GM12864 (cell line): ENCODE measurements at regions not wholly inside any gene's neighbourhood (a gene's known extent, or its start where the extent isn't known, plus 50 kb on each side); places are given as distances from the start of the nearest gene placed in this dataset.

Source experiments
- DNase-seq: peaks from one replicate; pipeline ENCODE4 v3.0.0-alpha.2; 2011; ENCODE audit warnings: low read depth
- H3K4me3 ChIP-seq: 2 replicates; pipeline ENCODE4 v1.5.1; 2011; ENCODE audit warnings: mild to moderate bottlenecking, low read depth, low read length, control low read depth
- CTCF ChIP-seq: IDR thresholded peaks from 2 replicates; pipeline ENCODE4 v1.5.1; 2011; ENCODE audit warnings: low read depth, mild to moderate bottlenecking, moderate library complexity, low read length, control low read depth, inconsistent platforms; ENCODE audit errors: missing control alignments

- no peak overlapping the region for H3K4me3 ChIP-seq
- no peak for DNase-seq
Measured at GRCh38 chr9:2313512-2313911, 298.4 kb downstream of the SMARCA2 start.

GRCh38 chr9:2317591-2317990, 302.4 kb downstream of the SMARCA2 start:
- DNase-seq = no peak
- no peak overlapping the region for H3K4me3 ChIP-seq
- TF ChIP-seq CTCF = no peak

More at GRCh38 chr9:2313512-2313911, 298.4 kb downstream of the SMARCA2 start:
- no peak for TF ChIP-seq CTCF

GRCh38 chr9:2319421-2319820, 302.2 kb upstream of the VLDLR start:
- DNase-seq = no peak
- no peak for TF ChIP-seq CTCF
- H3K4me3 ChIP-seq = no peak overlapping the region

- no peak for DNase-seq
- no peak for TF ChIP-seq CTCF
- H3K4me3 ChIP-seq = no peak overlapping the region
Measured at GRCh38 chr9:2320114-2320513, 301.5 kb upstream of the VLDLR start.

GRCh38 chr9:2320632-2321031, 301.0 kb upstream of the VLDLR start:
- no peak for DNase-seq
- TF ChIP-seq CTCF = no peak

GRCh38 chr9:2321523-2322148, 300.0 kb upstream of the VLDLR start:
- TF ChIP-seq CTCF = no peak
- H3K4me3 ChIP-seq = no peak overlapping the region
- no peak for DNase-seq

More at GRCh38 chr9:2320632-2321031, 301.0 kb upstream of the VLDLR start:
- no peak overlapping the region for H3K4me3 ChIP-seq

GRCh38 chr9:2324742-2325141, 296.8 kb upstream of the VLDLR start:
- no peak overlapping the region for H3K4me3 ChIP-seq
- no peak for TF ChIP-seq CTCF
- DNase-seq = no peak
